ENCODE measurements at regions not wholly inside any gene's neighbourhood (a gene's known extent, or its start where the extent isn't known, plus 50 kb on each side); places are given as distances from the start of the nearest gene placed in this dataset.

- TF ChIP-seq CTCF (IDR thresholded peaks at IDR 0.05) (no peak), POLR2AphosphoS5 (IDR thresholded peaks at IDR 0.05) (no peak)
These were observed 771.1 kb upstream of the ADGRL4 start for GRCh38 chr1:79777481-79778219.
